GM19025 (cell line): ENCODE measurements at regions not wholly inside any gene's neighbourhood (a gene's known extent, or its start where the extent isn't known, plus 50 kb on each side); places are given as distances from the start of the nearest gene placed in this dataset.

ENCODE experiments used
- ATAC-seq: cut with Tn5 transposase; IDR thresholded peaks from one replicate; pipeline ENCODE4 v1.9.1; 2021; ENCODE audit warnings: mild to moderate bottlenecking, low read depth, moderate library complexity; ENCODE audit not compliant: unreplicated experiment

DNA sequence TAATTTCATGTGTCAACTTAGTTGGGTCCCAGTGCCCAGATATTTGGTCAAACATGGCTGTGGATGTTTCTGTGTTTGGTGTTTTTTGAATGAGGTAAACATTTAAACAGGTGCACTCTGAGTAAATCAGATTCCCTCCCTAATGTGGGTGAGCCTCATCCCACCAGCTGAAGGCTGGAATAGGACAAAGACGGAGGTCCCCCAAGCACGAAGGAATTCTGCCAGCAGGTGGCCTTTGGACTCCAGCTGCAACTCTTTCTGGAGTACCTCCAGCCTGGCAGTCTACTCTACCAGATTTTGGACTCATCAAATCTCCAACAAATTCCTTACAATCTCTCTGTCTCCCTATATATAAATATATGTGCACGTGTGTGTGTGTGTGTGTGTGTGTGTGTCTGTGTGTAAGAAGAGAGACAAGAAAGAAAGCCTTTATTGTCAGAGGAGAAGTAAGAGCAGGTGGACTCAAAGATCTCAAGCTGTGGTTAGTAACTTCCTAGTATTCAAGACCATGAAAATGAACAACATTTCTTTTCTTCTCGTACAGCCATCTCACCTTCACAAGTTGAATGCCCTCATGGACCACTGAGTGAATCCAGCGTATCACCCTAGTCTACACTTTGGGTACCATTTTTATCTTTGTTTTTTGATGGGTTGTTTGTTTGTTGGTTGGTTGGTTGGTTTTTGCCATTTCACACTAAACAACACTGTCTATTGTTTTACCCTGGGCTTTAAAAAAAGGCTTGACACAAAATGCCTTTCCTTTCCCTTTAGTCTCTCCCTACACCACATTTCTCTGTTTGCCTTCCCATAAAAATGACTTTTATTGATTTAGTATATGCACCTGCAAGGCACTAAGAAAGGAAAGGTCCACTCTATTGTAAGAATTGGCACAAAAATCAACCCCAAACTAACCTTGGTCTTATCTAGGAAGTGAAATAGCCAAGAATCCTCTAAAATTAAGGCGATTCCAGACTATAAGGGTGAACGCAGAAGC lies 118.7 kb downstream of the TENT4A start:
- ATAC-seq = no peak

DNA sequence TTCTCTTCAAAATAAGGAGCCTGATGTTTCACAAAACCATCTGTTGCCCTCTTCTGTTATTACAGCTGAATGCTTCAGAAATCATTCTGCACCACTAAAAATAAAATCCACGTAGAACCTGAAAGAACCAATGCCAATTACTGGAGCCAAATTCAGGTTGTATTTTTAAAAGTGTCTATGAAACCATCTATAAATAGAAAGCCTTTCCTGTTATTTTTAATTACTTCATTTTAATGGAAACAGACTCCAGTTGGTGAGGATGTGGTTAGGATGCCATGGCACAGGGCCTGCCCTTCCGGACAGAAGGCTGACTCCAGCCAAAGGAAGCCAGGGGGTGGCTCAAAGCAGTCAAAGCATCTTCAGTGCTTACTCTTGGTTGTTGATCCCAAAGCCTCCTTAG lies 119.8 kb downstream of the TENT4A start:
- no peak for ATAC-seq

DNA sequence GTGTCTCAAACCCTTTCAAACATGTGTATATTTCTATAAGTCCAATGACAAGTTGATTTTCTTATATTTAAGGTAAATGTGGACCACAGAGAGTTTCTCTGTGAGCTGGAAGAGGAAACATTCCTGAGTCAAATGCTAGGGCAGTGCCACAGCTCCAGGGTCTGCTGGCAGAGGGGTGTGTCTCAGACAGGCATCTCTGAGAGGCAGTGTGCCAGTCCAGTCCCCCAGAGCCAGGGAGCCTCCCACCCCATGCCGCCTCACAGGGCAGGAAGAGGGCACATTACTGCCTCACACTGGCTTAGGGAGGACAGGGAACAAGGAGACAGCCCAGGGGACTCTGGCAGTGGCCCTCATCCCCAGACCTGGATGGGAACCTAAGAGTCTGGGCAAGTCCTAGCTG lies 120.2 kb downstream of the TENT4A start:
- no peak for ATAC-seq

DNA sequence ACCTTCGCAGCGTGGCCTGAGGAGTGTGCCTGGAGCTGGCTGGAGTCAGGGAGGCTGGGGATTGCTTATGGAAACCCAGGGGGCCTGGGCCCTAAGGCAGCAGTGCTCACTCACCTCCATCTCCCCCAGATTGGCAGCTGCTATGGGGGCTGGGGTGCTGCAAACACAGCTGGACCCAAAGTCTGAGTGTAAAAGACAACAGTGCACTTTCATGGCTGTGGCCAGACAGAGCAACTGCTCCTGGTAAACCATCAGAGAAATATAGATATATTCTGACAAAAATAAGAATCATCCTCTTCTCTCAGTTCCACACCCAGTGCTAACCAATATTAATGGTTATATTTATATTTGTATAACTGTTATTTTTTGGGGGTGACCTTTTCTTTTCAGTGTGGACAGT lies 123.9 kb downstream of the TENT4A start:
- ATAC-seq = no peak

DNA sequence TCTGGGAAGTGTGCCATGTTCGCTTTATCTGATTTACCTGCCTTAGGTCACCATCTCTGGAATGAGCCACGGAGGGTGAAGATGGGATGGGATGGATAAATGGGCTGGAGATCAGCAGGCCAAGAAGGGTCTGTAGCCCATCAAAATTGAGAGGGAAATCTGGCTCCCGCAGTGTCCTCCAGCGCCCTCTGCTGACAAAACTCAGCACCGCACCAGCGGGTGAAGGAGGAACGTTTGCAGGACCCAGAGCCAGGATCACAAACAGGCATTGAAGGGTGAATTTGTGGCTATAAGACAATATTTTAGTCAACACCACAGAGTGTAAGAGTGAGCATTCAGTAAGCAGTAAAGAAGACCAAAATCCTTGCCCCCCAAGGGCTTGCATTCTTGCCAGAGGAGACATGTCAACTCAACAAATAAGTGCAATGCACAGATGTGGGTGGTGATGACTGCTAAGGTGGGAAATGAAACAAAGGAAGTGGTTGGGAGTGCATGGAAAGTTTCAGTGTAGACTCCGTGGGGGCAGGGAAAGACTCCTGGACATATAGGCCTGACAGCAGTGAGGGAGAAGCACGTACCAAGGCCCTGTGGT lies 124.4 kb downstream of the TENT4A start:
- ATAC-seq = no peak

DNA sequence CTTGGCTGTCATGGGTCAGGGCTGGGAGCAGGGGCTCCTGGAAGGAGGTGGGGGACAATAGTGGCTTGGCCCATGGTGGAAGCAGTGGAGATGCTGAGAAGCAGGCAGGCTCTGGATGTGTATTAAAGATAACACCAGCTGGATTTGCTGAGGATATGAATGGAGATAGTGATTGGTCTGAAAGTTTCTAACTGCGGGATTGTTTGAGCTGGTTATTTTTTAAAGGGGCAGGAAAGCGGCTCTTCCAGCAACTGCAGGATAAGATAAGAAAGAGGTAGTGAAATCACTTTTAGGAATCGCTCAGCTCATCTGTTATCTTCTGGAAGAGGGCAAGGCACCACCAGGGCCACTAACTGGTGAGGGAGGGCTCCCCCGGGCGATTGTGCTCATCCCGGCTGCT lies 125.5 kb downstream of the TENT4A start:
- no peak for ATAC-seq

DNA sequence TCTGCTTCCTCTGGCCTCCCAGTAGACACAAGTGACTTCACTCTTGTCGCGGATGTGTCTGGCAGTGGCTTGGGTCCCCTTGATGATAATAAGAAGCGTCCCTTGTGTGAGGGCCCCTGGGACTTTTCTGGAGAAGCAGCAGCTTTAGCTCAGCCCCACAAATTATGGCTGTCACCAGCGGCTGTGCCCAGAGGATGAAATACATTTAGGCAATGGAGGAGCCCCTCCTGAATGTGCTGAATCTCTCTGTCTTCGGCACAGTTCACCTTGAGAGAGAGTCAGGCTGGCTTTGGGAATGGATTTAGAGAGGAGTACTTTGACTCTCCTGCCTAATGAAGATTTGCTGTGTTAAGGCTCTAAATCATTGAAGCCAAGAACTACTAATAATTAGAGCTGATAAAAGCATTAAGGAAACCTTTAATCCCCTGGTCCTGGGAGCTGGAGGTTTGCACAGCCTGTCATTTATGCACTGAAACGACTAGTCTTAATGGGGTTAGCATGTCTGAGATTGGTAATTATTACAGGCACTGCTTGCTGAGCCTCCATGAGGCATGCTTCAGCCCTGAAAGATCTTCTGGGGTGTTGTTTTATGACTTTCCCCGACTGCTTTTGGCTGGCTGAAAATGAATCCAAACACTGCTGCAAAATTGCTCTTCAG lies 127.0 kb downstream of the TENT4A start:
- ATAC-seq = no peak

DNA sequence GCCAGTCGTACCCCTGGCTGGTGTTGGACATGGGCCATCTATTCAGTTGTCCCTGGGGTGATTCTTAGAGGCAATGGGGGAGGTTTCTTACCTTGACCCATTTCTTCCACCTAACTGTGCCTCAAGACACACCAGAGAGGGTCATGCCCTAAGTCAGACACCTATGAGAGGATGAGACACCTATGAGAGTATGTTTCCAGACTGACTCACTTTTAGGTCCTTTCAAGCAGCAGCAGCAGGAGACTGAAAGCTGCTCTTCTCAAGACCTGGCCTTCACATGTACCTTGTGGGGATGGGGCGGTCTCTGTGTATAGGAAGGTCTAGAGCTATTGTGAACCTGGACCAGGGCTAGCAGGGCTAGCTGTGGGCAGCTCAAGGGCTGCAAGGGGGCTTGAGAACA lies 130.1 kb downstream of the TENT4A start:
- no peak for ATAC-seq

DNA sequence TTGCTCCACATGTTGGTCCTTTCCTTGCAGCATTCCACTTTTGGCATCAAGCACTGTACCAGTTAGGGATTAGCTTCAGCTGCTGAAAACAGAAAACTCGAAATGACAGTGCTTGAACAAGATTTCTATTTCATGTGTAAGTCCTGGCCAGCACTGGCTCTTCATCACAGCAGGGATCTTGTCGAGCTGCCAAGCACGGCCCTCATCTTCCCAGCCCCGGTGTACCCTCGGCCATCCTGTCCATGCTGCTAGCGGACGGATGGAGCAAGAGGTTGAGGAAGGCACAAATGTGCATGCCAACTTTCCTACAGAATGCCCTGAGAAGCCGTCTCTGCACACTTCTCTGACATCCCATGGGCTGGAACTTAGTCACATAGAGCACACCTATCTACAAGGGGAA lies 130.6 kb downstream of the TENT4A start:
- ATAC-seq = no peak

DNA sequence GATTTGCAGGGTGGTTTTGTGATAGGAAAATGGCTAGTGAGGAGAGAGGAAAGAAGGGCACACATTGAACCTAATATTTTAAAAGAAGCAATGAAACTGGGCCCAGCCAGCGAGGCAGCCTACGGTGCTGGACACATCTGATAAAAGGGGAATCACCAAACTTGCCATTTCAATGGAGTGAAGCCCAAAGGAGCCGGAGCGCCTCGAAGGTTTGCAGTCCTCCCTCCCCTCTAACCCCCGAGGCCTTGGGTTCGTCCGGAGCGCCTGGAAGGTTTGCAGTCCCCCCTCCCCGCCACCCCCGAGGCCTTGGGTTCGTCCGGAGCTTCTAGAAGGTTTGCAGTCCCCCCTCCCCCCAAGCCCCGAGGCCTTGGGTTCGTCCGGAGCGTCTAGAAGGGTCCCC lies 132.6 kb downstream of the TENT4A start:
- no peak for ATAC-seq

DNA sequence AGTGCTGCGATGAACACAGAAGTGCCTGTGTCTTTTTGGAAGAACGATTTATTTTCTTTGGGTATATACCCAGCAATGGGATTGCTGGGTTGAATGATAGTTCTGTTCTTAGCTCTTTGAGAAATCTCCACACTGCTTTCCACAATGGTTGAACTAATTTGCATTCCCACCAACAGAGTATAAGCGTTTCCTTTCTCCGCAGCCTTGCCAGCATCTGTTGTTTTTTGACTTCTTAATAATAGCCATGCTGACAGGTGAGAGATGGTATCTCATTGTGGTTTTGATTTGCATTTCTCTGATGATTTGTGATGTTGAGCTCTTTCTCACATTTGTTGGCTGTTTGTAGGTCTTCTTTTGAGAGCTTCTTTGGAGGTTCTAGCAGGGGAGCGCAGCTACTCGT lies 134.6 kb downstream of the TENT4A start:
- no peak for ATAC-seq

DNA sequence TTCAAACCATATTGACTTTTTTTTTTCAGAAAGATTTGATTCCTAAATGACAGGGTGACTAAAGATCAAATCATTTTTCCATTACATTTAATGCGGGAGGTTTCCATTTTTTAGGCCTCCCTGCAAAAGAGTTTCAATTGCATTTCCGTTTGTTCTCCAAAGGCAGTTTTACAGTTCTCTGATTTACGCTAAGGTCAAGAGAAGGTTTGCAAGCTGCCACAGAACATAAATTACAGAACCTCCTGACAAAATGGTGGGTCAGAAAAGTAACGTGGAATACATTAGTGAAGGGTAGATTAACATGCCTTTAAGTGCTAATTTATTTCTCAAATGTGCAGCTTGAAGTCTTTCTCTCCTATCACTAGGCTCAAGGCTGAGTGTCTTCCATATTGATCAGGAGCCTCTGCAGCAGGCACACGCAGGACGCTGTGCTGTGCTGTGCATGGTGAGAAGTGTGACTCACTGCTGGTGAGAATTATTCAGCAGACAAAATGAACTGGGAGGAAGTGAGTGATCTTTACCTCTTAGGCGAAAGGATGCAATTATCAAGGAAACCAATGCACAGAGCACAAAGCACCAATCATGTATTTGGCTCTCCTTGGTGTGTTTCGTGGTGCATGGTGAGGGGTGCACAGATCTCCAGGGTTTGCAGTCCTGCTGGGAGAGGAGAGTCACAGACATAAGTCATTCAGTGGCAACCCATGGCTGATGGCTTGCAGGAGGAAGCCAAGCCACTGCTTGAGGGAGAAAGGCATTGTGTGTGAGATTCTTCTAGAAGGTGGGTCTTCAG lies 136.3 kb downstream of the TENT4A start:
- no peak for ATAC-seq

DNA sequence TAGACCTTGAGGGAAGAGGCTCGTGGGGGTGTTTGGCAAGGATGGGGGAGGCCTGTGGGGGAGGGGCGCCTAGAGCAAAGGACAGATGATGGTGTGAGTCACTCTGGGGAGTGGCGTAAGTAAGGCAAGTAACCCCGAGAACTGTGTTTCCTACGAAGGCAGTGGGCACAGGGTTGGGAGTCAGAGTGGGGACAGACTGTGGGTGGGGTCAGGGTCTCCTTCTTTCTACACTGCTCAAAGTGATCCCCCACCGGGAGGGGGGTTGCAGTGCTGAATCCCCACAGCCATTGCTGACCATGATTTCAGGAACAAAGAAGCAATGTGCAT lies 136.8 kb downstream of the TENT4A start:
- no peak for ATAC-seq

DNA sequence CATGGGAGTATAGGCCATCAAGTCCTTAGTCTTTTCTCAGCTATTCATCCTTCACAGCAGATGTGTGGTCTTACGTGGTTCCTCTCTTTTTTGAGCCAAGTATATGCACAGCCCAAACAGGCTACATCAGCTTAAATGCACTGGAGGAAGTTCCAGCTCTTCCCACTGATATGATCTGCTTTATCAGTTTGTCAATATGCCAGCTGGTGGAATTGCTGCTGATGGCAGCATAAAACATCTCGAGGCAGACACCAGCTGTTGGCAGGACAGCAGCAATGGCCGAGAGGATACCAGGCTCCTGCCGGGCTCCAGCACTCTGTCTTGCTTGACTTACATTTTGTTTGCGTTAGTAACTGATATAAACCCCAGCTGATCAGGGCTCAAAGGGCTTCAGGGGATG lies 143.4 kb downstream of the TENT4A start:
- no peak for ATAC-seq

DNA sequence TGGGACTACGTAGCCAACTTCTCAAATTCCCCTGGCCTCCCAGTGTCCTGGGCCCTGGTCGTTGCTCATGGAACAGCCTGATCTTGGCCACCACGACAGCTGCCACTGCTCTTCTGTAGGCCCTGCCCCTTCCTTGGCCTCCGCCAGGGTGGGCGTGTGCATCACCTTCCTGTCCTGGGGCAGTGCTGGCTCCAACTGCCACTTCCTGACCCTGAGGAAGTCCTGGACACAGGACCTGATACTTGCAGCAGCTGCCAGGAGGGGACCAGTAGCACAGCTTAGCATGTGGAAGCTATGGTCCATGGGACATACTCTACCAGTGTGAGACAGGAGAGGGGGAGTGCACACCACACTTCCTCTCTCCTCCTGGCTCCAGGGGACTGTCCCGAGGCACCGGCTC lies 145.2 kb downstream of the TENT4A start:
- ATAC-seq = no peak

DNA sequence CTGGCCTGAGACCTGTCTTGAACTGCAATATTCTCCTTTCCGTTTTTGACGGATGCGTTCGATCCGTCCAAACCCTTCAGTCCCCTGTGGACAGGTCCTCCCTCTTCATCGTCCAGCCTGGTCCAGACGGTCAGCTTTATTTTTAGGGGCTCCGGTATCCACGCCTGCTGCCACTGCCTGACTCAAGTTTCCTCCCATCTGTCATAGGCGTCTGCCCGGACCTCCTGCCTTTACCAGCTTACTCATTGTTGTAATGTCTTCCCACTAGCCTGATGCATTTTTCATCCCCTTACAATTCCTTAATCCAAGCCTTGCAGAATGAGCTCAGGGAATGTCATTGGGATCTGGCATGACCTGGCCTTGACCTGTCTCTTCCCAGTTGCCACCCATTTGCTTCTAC lies 145.8 kb downstream of the TENT4A start:
- ATAC-seq = no peak

DNA sequence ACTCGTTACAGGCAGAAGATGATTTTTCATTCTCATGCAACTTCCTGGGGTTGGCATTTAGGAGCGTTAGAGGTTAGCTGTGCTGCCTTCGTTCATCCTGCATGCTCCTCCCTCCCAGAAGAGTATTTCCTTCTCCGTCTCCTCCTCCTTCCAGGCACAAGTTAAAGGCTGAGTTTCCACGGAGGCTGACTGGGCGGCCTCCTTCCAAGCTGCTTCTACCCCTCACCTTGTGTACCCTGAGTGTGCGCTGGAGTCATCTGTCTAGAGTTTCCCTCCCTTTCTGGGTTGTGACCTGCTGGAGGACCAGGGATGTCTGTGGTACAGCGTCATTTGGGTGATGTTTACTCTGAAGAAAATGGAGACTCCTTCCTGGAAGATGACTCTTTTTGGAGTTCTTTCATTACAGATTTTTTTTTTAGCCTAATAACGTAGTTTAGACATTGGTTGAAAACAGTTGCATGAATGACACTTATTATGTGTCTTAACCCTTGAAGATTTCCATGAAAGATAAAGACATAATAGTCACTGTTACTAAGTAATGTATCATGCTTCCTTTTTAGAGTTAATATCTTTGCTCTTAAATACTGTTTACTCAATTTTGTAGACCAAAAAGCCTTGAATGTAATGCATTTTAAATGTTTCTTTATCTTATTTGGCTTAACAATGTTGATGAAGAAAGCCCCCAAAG lies 146.9 kb downstream of the TENT4A start:
- no peak for ATAC-seq

DNA sequence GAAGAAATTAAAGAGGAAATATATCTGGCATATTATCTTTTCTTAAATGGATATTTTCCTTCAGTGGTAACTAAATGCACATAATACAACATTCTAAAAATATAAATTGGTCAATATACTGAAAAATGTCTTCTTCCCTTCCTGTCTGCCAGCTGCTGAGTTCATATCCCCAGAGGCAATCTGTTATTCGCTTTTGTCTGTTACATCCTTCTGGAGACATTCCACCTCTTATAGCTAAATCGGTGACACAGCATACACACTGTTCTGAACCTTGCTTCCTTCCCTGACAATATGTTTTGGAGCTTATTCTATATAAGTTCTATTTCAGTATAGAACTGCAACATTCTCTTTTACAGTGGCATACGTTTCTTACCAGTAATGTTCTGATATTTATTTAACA lies 147.8 kb downstream of the TENT4A start:
- ATAC-seq = no peak

DNA sequence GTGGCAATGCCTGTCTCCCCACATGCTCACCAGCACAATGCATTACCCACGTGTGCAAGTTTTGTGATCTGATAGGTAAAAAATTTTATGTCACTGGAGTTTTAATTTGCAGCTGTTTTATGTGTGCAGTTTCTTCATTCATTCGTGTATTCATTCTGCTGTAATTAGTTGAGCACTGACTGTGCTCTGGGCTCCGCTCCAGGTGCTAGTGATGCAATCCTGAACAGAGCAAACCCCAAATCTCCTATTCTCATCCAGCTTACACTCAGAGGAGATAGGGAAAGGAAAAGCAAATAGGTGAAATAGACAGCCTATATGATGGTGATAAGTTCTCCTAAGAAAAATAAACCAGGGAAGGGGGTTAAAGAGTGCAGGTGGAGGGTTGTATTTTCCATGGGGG lies 148.4 kb downstream of the TENT4A start:
- ATAC-seq = no peak

DNA sequence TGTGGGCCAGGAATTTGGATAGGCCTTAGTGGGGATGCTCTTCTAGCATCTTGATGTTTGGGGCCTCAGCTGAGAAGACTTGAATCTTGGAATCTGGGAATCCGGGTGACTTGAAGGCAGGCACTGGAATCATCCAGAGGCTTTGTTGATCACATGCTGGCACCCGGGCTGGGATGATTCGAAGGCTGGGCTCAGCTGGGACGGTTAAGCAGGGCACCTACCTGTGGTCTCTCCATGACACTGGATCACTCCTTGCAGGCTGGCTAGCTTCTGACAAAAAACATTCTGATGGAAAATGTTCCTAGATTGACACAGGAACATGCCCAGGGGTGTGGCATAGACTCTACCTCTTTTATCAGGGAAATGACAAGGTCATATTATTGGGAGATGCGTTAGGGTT lies 149.1 kb downstream of the TENT4A start:
- no peak for ATAC-seq
